Left lung (tissue), 4 donors: ENCODE measurements at regions not wholly inside any gene's neighbourhood (a gene's known extent, or its start where the extent isn't known, plus 50 kb on each side); places are given as distances from the start of the nearest gene placed in this dataset.

Experiments used
- ATAC-seq: fragments of 200-7000 bp; cut with Tn5 transposase; one replicate; pipeline ENCODE4 v1.9.1; 2020; ENCODE audit warnings: moderate library complexity
- DNase-seq, 4 donors: peaks; one replicate each; pipeline ENCODE4 v3.0.0-alpha.2; 2013 to 2020
- H3K27ac ChIP-seq, 2 donors: fragments of 200-600 bp; sonication (generic) in 1 of 2; one replicate each; pipeline versions ENCODE4 v1.5.0 to v1.8.0; 2020 to 2021
- H3K27me3 ChIP-seq, 2 donors: fragments of 200-600 bp; sonication (generic) in 1 of 2; one replicate each; pipeline versions ENCODE4 v1.5.0 to v1.8.0; 2020 to 2021
- H3K36me3 ChIP-seq, 2 donors: fragments of 200-600 bp; sonication (generic) in 1 of 2; one replicate each; pipeline versions ENCODE4 v1.5.0 to v1.8.0; 2020 to 2021
- H3K4me1 ChIP-seq, 2 donors: fragments of 200-600 bp; one replicate each; pipeline ENCODE4 v1.8.0; 2021
- H3K4me3 ChIP-seq, 2 donors: fragments of 200-600 bp; sonication (generic) in 1 of 2; one replicate each; pipeline versions ENCODE4 v1.5.0 to v1.8.0; 2020 to 2021; ENCODE audit warnings: mild to moderate bottlenecking in 1 of 2
- H3K9me3 ChIP-seq, 2 donors: fragments of 200-600 bp; sonication (generic) in 1 of 2; one replicate each; pipeline versions ENCODE4 v1.5.0 to v1.8.0; 2020 to 2021
- CTCF ChIP-seq, 2 donors: fragments of 200-600 bp; sonication (generic) in 1 of 2; IDR thresholded peaks; one replicate each; pipeline versions ENCODE4 v1.5.0 to v1.8.0; 2021; ENCODE audit warnings: antibody characterized with exemption in 2 of 2
- intact Hi-C, 2 donors: fragments of 100-400 bp; cut with DNase I; formaldehyde crosslinking; loops; one replicate each; pipeline versions ENCODE4 v1.11.2 to v1.14.2; 2022
- donor health status: DM: no; HTN: yes; CAD: no.
- donor health status: DM: no; HTN: no; CAD: no.

DNA sequence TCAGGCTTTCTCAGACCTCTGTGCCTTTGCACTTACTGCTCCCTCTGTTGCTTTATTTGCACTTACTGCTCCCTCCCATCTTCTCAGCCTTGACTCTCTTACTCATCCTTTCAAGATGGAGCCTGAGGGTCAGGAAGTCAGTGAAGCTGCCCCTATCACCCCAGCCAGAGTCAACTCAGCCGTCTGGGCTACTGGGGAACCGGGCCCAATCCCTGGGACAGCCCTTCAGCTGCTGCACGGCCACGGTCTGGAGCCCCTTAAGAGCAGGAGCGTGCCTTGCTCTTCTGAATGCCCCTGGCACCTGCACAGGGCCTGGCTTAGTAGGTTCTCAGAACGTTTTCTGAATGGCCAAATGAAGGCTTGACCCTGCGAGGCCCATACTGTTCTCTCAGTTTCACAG lies 244.4 kb downstream of the FOXD2 start:
- H3K36me3 ChIP-seq = no peaks in the 10 kb centered on the region
- DNase-seq (no peak), ATAC-seq (no peak)
- no peak overlapping the region for H3K4me3 ChIP-seq
- no peaks in the 10 kb centered on the region for H3K27me3 ChIP-seq
- no peaks in the 10 kb centered on the region for H3K9me3 ChIP-seq
- no peak overlapping the region for H3K27ac ChIP-seq
- TF ChIP-seq CTCF (IDR thresholded peaks at IDR 0.05) = no peak
- intact Hi-C loops = no loop called here
- no peaks in the 10 kb centered on the region for H3K4me1 ChIP-seq

- intact Hi-C loops = no loop called here
These were observed 245.0 kb downstream of the FOXD2 start for GRCh38 chr1:47682786-47683350.

GRCh38 chr1:47683401-47683800 lies 245.6 kb downstream of the FOXD2 start:
- Histone ChIP-seq H3K9me3 (no peaks in the 10 kb centered on the region), H3K4me1 (no peaks in the 10 kb centered on the region), H3K4me3 (no peak overlapping the region), H3K27ac (no peak overlapping the region), H3K36me3 (no peaks in the 10 kb centered on the region), H3K27me3 (peaks cover 0 to 10% of the 10 kb centered on the region in 2 donors)
- DNase-seq (no peak), ATAC-seq (no peak)
- intact Hi-C loops = no loop called here
- TF ChIP-seq CTCF (IDR thresholded peaks at IDR 0.05) = no peak

More at GRCh38 chr1:47682786-47683350, 245.0 kb downstream of the FOXD2 start:
- Histone ChIP-seq H3K36me3 (no peaks in the 10 kb centered on the region), H3K27me3 (peaks cover 0 to 5% of the 10 kb centered on the region in 2 donors), H3K4me3 (no peak overlapping the region), H3K9me3 (no peaks in the 10 kb centered on the region), H3K4me1 (no peaks in the 10 kb centered on the region), H3K27ac (no peak overlapping the region)
- DNase-seq (no peak), ATAC-seq (no peak)
- TF ChIP-seq CTCF (IDR thresholded peaks at IDR 0.05) = no peak

DNA sequence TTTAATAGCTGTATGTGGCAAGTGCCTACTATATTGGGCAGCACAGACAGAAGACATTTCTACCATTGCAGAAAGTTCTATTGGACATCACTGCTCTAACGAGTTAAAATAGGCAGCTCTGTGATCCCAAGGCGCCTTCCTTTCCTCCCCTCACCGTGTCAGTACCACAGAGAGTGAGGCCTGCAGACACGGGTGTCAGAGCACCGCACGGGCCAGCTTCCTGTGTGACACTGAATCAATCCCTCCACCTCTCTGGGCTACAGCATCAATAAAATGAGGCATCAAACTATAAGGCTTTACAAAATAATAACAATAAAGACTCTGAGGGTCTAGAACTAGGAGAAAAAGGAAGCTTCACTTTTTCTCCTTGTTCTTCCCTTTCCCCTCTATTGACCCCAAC lies 246.7 kb downstream of the FOXD2 start:
- Histone ChIP-seq H3K27ac (no peak overlapping the region), H3K4me3 (no peak overlapping the region), H3K9me3 (no peaks in the 10 kb centered on the region), H3K36me3 (no peaks in the 10 kb centered on the region), H3K27me3 (peaks cover 0 to 17% of the 10 kb centered on the region in 2 donors), H3K4me1 (no peaks in the 10 kb centered on the region)
- intact Hi-C loops = no loop called here
- DNase-seq (no peak), ATAC-seq (no peak)
- TF ChIP-seq CTCF (IDR thresholded peaks at IDR 0.05) = no peak

DNA sequence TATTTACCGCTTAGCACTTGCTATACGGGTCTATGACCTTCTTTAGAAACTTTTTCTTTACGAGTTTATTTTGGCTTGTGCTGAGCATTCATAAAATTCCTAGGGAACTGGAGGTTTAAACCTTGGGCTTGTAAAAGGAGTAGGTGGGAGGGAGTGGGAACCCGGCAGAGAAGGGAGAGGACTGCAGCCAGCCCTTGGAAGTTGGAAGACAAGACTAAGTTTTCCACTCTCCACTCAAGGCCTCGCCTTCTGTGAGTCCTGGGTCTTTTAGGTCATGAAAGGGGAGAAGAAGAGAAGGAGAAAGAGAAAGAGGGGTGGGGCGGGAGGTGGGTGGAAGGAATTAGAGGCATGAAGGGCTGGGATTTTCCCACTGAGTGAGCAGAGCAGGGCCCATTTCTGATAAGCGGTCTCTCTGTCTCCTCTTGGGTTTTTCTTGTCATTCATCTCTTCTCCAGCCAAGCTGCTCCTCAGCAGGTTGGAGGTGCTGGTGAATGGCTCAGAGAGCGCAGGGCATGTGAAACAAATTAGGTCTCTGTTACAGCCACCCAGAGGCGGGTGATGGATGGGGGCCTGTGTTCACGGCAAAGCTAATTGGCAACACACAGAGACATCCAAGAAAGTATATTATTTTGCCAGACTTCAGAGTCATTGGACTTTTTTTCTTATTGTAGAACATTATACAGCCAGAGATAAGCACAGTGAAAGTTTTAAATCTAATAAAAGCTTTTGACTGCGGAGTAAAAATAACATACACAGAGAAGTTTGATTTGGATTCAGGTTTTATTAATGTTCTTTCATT lies 247.3 kb downstream of the FOXD2 start:
- ATAC-seq = no peak
- no peak overlapping the region for H3K4me3 ChIP-seq
- H3K27ac ChIP-seq = no peak overlapping the region
- no peaks in the 10 kb centered on the region for H3K9me3 ChIP-seq
- intact Hi-C loops = no loop called here
- no peaks in the 10 kb centered on the region for H3K36me3 ChIP-seq
- H3K27me3 ChIP-seq = peaks cover 0 to 17% of the 10 kb centered on the region in 2 donors
- no peaks in the 10 kb centered on the region for H3K4me1 ChIP-seq
- no peak for DNase-seq
- TF ChIP-seq CTCF (IDR thresholded peaks at IDR 0.05) = no peak
